NCI-H524 treated with DMSO at 0.1 percent for 48 hours (cell line): ENCODE measurements at regions not wholly inside any gene's neighbourhood (a gene's known extent, or its start where the extent isn't known, plus 50 kb on each side); places are given as distances from the start of the nearest gene placed in this dataset.

Source experiments
- DNase-seq: peaks from one replicate; lab custom pipeline; 2025; lab: John Stamatoyannopoulos, UW

DNA sequence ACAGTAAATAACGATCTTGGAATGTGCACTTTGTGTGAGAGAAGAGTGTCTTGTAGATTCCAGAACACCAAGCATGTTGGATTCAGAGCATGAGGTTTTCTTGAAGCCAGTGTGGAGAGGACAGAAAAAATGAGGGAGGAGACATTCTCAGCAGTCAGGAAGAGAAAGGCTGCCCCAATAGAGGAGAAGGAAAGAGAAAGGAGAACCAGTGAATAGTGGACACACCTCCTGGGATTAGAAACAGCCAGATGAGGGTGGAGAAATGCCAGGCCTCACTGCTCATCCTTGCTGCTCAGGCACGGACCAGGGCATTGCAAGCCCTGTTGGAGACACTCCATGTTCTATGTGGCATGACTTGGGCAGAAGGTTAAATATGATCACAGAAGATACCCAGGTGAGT is 69.0 kb upstream of the KAZN start:
- no peak for DNase-seq

DNA sequence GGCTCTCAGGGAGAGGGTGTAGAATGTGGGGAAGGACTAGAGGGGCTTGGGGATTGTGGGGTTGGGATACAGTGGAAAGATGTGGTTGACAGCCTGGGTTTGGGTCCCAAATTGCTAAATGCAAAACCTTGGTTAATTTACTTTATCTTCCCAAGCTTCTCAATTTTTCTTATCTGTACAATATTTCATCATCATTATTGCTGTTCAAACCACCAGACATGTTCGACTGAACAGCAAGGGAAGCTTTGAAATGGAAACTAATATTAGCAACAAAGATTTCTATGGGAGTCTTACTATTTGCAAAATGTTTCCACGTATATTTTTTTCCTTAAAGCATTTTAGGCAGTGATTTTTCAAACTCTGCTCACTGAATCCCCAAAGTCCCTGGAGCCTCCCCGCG is 67.0 kb upstream of the KAZN start:
- DNase-seq: no peak

DNA sequence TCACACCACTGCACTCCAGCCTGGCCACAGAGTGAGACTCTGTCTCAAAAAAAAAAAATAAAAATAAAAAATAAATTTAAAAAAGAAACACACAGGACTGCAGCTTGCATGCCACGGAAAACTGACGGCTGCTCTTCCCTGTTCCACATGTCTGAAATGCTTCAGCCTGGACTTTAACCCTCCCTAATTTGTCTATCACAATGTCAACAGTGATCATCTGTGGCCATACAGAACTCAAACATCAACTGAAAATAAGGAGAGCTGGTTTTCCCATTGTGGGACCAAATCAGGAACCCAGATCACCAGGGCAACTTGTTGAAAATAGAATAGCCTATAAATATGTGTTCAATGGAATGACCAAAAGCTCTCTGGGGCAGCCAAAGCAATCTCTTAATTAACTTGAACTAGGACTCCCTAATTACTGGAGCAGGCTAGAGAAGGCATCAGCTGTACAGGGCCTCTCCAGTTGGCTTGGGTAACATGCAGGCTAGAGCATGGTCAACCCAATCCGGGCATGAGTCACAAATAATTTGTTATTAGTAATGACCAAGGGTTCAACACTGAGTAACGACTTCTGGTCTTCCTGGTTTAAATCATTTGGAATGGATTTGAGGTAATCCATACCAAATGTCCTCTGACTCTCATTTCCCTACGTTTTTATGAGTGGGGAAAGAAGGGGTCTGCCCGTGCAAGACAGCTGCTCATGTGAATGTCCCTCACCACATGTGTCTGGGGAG is 62.7 kb upstream of the KAZN start:
- no peak for DNase-seq

DNA sequence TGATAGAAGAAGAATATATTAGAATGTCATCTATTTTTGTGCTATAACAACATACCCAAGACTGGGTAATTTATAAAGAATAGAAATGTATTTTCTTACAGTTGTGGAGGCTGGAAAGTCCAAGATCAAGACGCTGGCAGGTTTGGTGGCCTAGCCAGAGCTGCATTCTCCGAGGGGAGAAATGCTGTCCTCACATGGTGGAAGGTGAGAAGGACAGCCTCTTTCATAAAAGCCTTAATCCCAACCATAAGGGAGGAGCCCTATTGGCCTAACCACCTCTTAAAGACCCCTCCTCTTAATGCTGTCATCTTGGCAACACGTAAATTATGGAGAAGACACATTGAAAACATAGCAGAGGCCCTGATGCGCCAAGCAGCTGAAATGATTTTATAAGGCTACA is 60.1 kb upstream of the KAZN start:
- DNase-seq: no peak

DNA sequence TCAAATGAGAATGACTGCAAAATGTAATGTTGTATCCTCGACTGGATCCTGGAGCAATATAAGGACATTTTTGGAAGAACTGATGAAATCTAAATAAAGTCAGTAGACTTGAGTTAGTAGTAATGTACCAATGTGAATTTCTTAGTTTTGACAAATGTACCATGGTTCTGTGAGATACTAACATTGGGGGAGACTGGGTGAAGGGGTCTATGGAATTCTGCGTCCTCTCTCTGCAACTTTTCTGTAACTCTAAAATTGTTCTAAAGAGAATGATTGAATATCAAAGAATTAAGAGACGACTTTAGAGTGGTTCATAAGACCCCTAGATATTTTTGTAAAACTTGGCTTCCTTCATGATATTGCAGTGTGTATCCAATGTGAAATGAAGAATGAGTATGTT is 59.2 kb upstream of the KAZN start:
- DNase-seq: no peak

DNA sequence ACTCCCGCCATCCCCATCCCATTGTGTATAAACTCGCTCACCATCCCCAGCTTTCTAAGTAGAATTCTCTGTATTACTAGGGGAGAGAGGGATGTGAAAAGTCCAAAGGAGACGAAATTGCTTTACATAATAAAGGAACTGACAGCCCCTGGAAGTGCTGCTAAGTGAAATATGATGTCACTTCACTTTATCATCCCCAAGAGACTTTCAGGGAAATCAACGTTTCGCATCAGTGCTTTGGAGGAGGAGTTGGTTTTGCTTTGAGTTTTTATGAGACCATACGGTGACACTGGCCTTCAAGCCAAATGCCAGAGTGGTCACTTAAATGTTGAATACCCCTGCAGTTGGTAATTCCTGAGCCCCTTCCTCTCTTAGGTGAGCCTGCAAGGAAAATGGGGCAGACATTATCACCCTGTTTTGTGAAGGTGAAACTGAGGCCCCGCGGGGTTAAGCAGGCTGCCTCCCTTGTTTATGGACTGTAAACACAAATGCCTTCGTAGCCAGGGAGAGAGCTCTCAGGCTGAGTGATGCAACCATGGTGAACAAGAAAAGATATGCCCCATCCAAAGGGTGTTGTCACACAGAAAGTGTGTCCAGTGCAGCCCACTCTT is 58.4 kb upstream of the KAZN start:
- no peak for DNase-seq

DNA sequence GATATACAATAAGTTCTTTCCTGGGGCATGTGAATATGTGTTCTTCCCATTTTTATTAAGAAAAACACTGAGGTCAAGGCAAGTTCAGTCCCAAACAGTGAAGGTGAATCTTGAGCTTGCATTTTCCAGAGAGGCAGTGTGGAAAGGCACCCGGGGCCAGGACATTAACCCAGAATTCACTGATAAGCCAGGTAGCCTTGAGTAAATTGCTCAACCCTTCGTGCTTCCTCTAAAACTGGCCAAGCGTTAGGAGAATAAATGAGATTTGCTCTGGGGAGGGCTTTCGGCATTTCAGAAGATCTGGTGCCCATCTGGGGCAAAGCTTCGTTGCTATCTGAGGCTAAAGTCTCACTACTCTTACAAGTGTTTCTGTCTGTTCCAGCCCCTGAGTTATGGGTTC is 57.1 kb upstream of the KAZN start:
- DNase-seq: no peak

DNA sequence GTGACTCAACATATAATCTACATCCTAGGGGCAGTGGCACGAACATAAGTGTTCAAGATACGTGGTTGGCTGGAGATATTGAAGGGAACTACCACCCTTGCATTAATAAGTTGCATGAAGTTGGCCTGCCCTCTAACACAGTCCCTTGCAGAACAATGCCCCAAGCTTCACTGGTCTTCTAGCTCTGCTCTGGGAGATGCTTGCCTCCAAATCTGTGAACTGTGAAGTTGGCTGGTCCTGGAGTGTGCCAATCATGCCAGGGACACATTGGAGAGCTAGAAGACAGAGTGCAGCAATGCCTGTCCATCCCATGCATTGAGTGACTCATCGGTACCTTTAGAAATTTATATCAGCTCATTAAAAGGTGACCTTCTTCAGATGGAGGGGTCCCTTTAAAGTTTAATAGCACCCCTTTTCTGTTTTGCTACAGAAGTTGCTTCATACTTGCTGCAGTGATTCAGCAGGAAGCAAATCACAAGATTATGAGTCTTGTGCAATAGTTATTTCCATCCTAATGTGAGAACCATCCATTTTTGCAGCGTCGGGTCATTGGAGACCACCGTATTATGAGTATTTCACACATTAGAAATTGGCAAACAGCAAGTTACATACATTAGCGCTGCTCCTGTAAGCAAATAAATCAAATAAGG is 55.2 kb upstream of the KAZN start:
- DNase-seq: no peak

DNA sequence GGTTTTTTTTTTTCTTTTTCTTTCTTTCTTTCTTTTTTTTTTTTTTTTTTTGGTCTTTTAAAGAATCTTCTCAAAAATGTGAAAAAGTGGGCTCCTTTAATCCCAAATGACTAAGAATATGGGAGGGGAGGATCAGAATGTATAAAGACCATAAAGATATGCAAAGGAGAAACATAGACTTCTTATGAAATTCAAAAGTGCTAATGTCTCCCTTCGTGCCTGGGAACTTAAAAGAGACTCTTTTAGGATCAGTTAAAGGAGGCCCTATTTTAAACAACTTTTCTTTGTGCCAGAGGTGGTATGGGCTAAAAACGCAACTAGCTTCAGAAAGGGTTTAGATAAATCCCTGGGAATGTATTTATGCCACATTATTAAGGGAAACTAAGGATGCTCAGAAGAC is 54.2 kb upstream of the KAZN start:
- DNase-seq: no peak

DNA sequence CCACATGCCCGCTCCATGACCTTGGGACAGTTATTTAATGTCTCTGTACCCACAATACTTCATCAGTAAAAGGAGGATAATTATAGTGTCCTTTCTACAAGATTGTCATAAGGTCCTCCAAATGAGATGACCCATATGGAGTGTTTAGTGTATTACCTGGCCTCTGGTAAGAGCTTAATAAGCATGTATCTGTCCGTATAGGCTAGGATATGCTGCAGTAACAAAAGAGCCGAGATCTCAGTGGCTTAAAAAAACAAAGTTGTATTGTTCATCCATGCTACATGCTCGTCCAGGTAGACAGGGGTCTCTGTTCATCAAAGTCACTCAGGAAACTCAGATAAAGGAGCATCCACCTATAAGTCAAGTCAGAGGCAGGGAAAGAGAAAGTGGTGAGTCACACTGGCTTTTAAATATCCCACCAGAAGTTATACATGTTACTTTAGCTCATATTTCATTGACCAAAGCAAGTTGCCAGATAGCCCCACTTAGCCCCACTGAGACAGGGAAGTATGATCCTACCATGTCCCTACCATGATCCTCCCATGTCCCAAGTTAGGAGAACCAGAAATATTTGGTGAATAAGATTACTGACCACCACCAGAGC is 53.0 kb upstream of the KAZN start:
- no peak for DNase-seq

DNA sequence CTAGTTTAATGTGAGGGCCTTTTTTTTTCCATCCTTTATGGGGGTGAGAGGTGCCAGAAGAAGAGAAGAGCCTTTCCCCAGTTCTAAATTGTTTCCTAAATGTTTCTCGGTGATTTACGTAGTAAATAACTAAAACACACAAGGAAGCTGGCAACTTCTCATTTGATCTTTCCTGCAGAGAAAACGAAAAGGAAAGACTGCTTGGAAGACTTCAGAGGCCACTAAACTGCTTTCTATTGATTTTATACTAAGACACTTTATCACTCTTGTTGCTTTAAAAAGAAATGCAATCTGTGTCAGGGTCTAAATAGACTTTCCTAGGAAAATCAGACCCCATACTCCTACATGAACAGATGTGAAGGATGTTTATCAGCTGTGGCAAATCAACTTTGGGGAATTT is 52.1 kb upstream of the KAZN start:
- DNase-seq: no peak
